DMS153 treated with DMSO at 0.1 percent for 48 hours (cell line): ENCODE measurements at regions not wholly inside any gene's neighbourhood (a gene's known extent, or its start where the extent isn't known, plus 50 kb on each side); places are given as distances from the start of the nearest gene placed in this dataset.
"Not testable (repeated sequence)": the region's sequence is repeated elsewhere in the genome, so short reads cannot be mapped to it uniquely, and the experiment has no call there.

Source experiments
- DNase-seq: peaks from one replicate; lab custom pipeline; 2025; ENCODE audit not compliant: unreplicated experiment; lab: John Stamatoyannopoulos, UW

- DNase-seq, result not testable (repeated sequence)
These were observed 133.2 kb upstream of the LRRC61 start for GRCh38 chr7:150189963-150190362.

DNA sequence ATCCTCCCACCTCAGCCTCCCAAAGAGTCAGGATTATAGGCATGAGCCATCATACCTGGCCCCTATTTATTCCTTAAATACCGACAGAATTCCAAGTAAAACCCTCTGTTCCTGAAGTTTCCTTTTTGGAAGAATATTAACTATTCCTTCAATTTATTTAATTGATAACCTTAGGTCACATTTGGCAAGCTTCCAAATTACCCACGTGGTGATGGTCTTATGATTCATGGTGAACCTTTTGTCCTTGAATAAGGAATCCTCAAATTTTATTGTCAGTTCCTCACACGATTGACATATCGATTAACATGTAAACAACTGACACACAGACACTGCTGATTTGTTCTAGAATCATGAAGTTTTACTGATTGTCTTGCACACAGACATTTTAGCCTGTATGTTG is 130.6 kb upstream of the LRRC61 start:
- DNase-seq, result not testable (repeated sequence)

DNA sequence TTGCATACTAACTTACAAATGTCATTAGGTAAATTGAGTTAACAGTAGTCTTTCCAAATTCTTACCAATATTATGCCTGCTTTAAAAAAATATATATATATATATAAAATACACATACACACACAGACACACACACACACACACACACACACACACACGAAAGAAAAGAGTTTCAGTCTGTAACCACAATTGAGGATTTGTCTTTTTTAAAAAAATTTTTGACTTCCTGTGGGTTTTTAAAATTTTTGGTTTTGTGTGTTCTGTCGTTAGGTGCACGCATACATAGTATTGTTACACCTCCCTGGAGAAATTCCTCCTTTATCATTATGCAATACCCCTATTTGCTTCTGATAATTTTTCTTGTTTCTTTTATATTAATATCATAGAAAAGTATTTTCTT is 129.3 kb upstream of the LRRC61 start:
- DNase-seq, result not testable (repeated sequence)
